IMR-90 (cell line): ENCODE measurements at regions not wholly inside any gene's neighbourhood (a gene's known extent, or its start where the extent isn't known, plus 50 kb on each side); places are given as distances from the start of the nearest gene placed in this dataset.

Experiments
- ATAC-seq: fragments of 200-7000 bp; cut with Tn5 transposase; 2 replicates; pipeline ENCODE4 v1.9.1; 2020; ENCODE audit warnings: low read depth, mild to moderate bottlenecking, moderate library complexity
- BruUV-seq: library from RNA; stranded (reverse); fragments of 400-500 nt; replicated peaks from 2 replicates; lab custom pipeline; 2021; lab: Mats Ljungman, UMichigan
- CTCF ChIA-PET: fragments of 300-600 bp; formaldehyde crosslinking; extraction: SDS; loops from one replicate; lab custom pipeline; 2021; ENCODE audit warnings: antibody characterized with exemption; lab: Yijun Ruan, JAX
- POLR2A ChIA-PET: fragments of 300-600 bp; sonication (Branson Sonifier 250); formaldehyde crosslinking; loops from one replicate; lab custom pipeline; 2022; ENCODE audit warnings: antibody characterized with exemption; ENCODE audit not compliant: unreplicated experiment; lab: Charles Lee
- DNase-seq: peaks from one replicate; pipeline ENCODE4 v3.0.0; 2013
- H2AFZ ChIP-seq: replicated peaks from 2 replicates; pipeline ENCODE3; 2013; ENCODE audit warnings: low read length, mild to moderate bottlenecking; ENCODE audit not compliant: poor library complexity
- H2AK5ac ChIP-seq: 2 replicates; pipeline ENCODE4 v1.6.1; 2013; ENCODE audit warnings: low read depth, low read length, inconsistent platforms
- H2AK9ac ChIP-seq: replicated peaks from 2 replicates; pipeline ENCODE3; 2013; ENCODE audit warnings: mild to moderate bottlenecking, low read depth, low read length, moderate library complexity; ENCODE audit not compliant: poor library complexity
- H2BK120ac ChIP-seq: 2 replicates; pipeline ENCODE4 v1.6.1; 2013; ENCODE audit warnings: low read depth, low read length, inconsistent platforms
- H2BK15ac ChIP-seq: 3 replicates; pipeline ENCODE4 v1.6.1; 2013; ENCODE audit warnings: low read depth, low read length, inconsistent platforms
- H2BK20ac ChIP-seq: 2 replicates; pipeline ENCODE4 v1.6.1; 2013; ENCODE audit warnings: low read depth, mild to moderate bottlenecking, inconsistent platforms, low read length, moderate library complexity
- H2BK5ac ChIP-seq: 2 replicates; pipeline ENCODE4 v1.6.1; 2013; ENCODE audit warnings: mild to moderate bottlenecking, low read depth, low read length, inconsistent platforms; ENCODE audit not compliant: poor library complexity, severe bottlenecking
- H3K14ac ChIP-seq: replicated peaks from 2 replicates; pipeline ENCODE4 v1.6.1; 2013; ENCODE audit warnings: low read depth, low read length, inconsistent platforms
- H3K18ac ChIP-seq: 2 replicates; pipeline ENCODE4 v1.6.1; 2013; ENCODE audit warnings: low read depth, low read length, control low read depth
- H3K23ac ChIP-seq: 2 replicates; pipeline ENCODE4 v1.6.1; 2013; ENCODE audit warnings: low read depth, low read length, inconsistent platforms
- H3K27ac ChIP-seq: 2 replicates; pipeline ENCODE4 v1.5.1; 2013; ENCODE audit warnings: mild to moderate bottlenecking, control low read depth, low read length; ENCODE audit not compliant: insufficient read depth
- H3K27me3 ChIP-seq: 2 replicates; pipeline ENCODE4 v1.6.1; 2013; ENCODE audit warnings: low read length; ENCODE audit not compliant: control insufficient read depth, insufficient read depth
- H3K36me3 ChIP-seq: 2 replicates; pipeline ENCODE4 v1.6.1; 2013; ENCODE audit warnings: low read length, mixed read lengths; ENCODE audit not compliant: control insufficient read depth, insufficient read depth
- H3K4ac ChIP-seq: 2 replicates; pipeline ENCODE4 v1.6.1; 2013; ENCODE audit warnings: low read depth, low read length, inconsistent platforms
- H3K4me1 ChIP-seq: 2 replicates; pipeline ENCODE4 v1.6.1; 2013; ENCODE audit warnings: low read length, mixed read lengths; ENCODE audit not compliant: control insufficient read depth, insufficient read depth
- H3K4me2 ChIP-seq: 2 replicates; pipeline ENCODE4 v1.6.1; 2013; ENCODE audit warnings: low read depth, mild to moderate bottlenecking, control low read depth, low read length, moderate library complexity
- H3K4me3 ChIP-seq: 2 replicates; pipeline ENCODE4 v1.5.1; 2013; ENCODE audit warnings: low read depth, mild to moderate bottlenecking, control low read depth, low read length, moderate library complexity; ENCODE audit not compliant: insufficient read depth
- H3K56ac ChIP-seq: 2 replicates; pipeline ENCODE4 v1.6.1; 2013; ENCODE audit warnings: low read length, inconsistent platforms; ENCODE audit not compliant: insufficient read depth; ENCODE audit errors: extremely low read depth
- H3K79me1 ChIP-seq, 2 experiments: 2 replicates each; pipeline ENCODE4 v1.6.1; 2013; ENCODE audit warnings: low read length in 2 of 2, inconsistent platforms in 1 of 2, low read depth in 1 of 2
- H3K9ac ChIP-seq: 2 replicates; pipeline ENCODE4 v1.6.1; 2013; ENCODE audit warnings: low read depth, low read length, control low read depth
- H3K9me1 ChIP-seq: 2 replicates; pipeline ENCODE4 v1.6.1; 2013; ENCODE audit warnings: low read length, inconsistent platforms; ENCODE audit not compliant: insufficient read depth
- H3K9me3 ChIP-seq: 2 replicates; pipeline ENCODE4 v1.6.1; 2013; ENCODE audit warnings: low read length; ENCODE audit not compliant: control insufficient read depth, insufficient read depth
- H4K20me1 ChIP-seq: 2 replicates; pipeline ENCODE4 v1.6.1; 2013; ENCODE audit warnings: low read length, inconsistent platforms; ENCODE audit not compliant: insufficient read depth
- H4K5ac ChIP-seq: 2 replicates; pipeline ENCODE4 v1.6.1; 2013; ENCODE audit warnings: mild to moderate bottlenecking, low read depth, low read length, control low read depth
- H4K8ac ChIP-seq, 2 experiments: 2 replicates each; pipeline ENCODE4 v1.6.1; 2013; ENCODE audit warnings: low read depth in 2 of 2, low read length in 2 of 2, control low read depth in 1 of 2, inconsistent platforms in 1 of 2
- H4K91ac ChIP-seq: 2 replicates; pipeline ENCODE4 v1.6.1; 2013; ENCODE audit warnings: low read depth, low read length, inconsistent platforms; ENCODE audit not compliant: insufficient read depth
- CHD1 ChIP-seq: IDR thresholded peaks from 2 replicates; pipeline ENCODE4 v1.6.1; 2012; ENCODE audit warnings: low read depth, low read length, improper control_type of control experiment
- MXI1 ChIP-seq: IDR thresholded peaks from 2 replicates; pipeline ENCODE4 v1.6.1; 2012; ENCODE audit warnings: low read depth, mild to moderate bottlenecking, low read length, moderate library complexity, borderline replicate concordance
- WGBS, 2 experiments: methylation state at CpG; one replicate each; pipeline versions ENCODE4 v1.1.5 to v1.1.7; 2013; ENCODE audit warnings: missing lambda C conversion rate in 2 of 2; ENCODE audit not compliant: insufficient read length in 1 of 2; ENCODE audit errors: extremely low coverage in 2 of 2; 5-methylcytosine and 5-hydroxymethylcytosine counted together
- dilution Hi-C: fragments of 300-500 bp; cut with HindIII; formaldehyde crosslinking; loops from one replicate; pipeline ENCODE4 v1.14.3; 2018; ENCODE audit warnings: low sequenced_read_pairs; ENCODE audit not compliant: unreplicated experiment
- in situ Hi-C: fragments of 300-500 bp; cut with MboI; formaldehyde crosslinking; loops from 3 replicates; pipeline ENCODE4 v1.14.3; 2019; ENCODE audit warnings: low sequenced_read_pairs, inconsistent platforms, mixed read lengths
- intact Hi-C: fragments of 100-400 bp; cut with micrococcal nuclease; formaldehyde crosslinking; loops from 2 replicates; pipeline ENCODE4 v1.10.0; 2022

GRCh38 chr2:6359964-6360363, 505.7 kb downstream of the CMPK2 start:
- 64% methylated on average over 3 of the region's 5 CpGs; no CpG with 5 or more reads in 1 of the 2 experiments for WGBS, 2 experiments
- Histone ChIP-seq H4K20me1 (no peaks in the 10 kb centered on the region), H3K27ac (no peak overlapping the region), H3K4me1 (no peaks in the 10 kb centered on the region), H2AK5ac (no peak overlapping the region), H2BK15ac (no peak overlapping the region), H3K36me3 (no peaks in the 10 kb centered on the region), H3K79me1 (no peaks in the 10 kb centered on the region), H3K9me1 (no peaks in the 10 kb centered on the region), H3K56ac (no peak overlapping the region), H3K18ac (no peak overlapping the region), H3K4me2 (no peak overlapping the region), H3K4ac (no peak overlapping the region), H2BK20ac (no peak overlapping the region), H3K27me3 (no peaks in the 10 kb centered on the region), H3K9ac (no peak overlapping the region), H3K4me3 (no peak overlapping the region), H4K8ac (no peak overlapping the region), H3K23ac (no peak overlapping the region), H4K5ac (no peak overlapping the region), H3K14ac (no peak overlapping the region), H2AFZ (no peak overlapping the region), H4K91ac (no peak overlapping the region), H3K9me3 (no peaks in the 10 kb centered on the region), H2AK9ac (no peak overlapping the region), H2BK120ac (no peak overlapping the region), H2BK5ac (no peak overlapping the region)
- no TSS peak for BruUV-seq
- TF ChIP-seq MXI1 (no peak), CHD1 (no peak)
- in situ Hi-C loops (no loop called here), dilution Hi-C loops (no loop called here), intact Hi-C loops (no loop called here)
- no peak for DNase-seq
- CTCF ChIA-PET = no interaction called here
- POLR2A ChIA-PET = no interaction called here
- no peak for ATAC-seq
